ENCODE measurements at regions not wholly inside any gene's neighbourhood (a gene's known extent, or its start where the extent isn't known, plus 50 kb on each side); places are given as distances from the start of the nearest gene placed in this dataset.

DNA sequence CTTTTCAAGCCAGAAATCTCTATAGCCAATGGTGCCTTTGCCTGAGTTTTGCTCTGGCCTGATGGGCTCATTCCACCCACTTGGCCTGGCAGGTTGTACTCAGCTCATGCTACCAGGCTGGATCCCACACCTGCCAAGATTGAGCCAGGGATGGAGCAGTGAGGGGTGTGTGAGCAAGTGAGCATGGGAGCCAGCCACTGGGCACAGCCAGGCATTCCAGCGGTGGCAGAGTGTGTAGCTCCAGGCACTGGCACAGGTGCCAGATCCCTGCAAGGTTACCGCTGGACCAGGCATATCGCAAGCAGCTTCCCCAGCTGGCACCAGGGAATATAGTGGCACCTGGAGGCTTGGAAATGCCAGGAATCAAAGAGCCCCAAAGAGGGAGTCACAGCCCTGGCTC, 2395.6 kb upstream of the C9orf72 start:
- Histone ChIP-seq H3K4me2 (ENCODE audit: low read depth, low read length) (no peak overlapping the region), H3K36me3 (replicated peaks in 1 of 2; ENCODE audit: control insufficient read depth in 1 of 2, insufficient read depth in 2 of 2, low read length in 2 of 2) (no peaks in the 10 kb centered on the region), H3K79me2 (ENCODE audit: insufficient read depth, low read length) (no peaks in the 10 kb centered on the region), H3K27ac (ENCODE audit: extremely low read length, insufficient read depth, low read length) (no peak overlapping the region), H3K9me3 (ENCODE audit: low read length) (no peaks in the 10 kb centered on the region), H3K4me1 (ENCODE audit: insufficient read depth, low read length) (no peaks in the 10 kb centered on the region), H3K4me3 (replicated peaks in 1 of 3; ENCODE audit: insufficient read depth in 1 of 3, low read depth in 2 of 3, low read length in 3 of 3) (no peak overlapping the region), H4K20me1 (ENCODE audit: insufficient read depth, low read length) (no peaks in the 10 kb centered on the region), H3K9ac (ENCODE audit: insufficient read depth, low read depth, low read length) (no peak overlapping the region), H2AFZ (ENCODE audit: low read length) (no peak overlapping the region), H3K27me3 (ENCODE audit: control insufficient read depth in 1 of 2, insufficient read depth in 2 of 2, low read length in 2 of 2) (no peaks in the 10 kb centered on the region)
- intact Hi-C loops (cut with micrococcal nuclease; ENCODE audit: unreplicated experiment): no loop called here
- ChIA-PET CTCF (ENCODE audit: low intra/inter-chr PET ratio, low total read pairs) (no interaction called here), POLR2A (no interaction called here)
- FAIRE-seq: no peak
- in situ Hi-C loops (cut with HindIII; ENCODE audit: extremely low pct_ligation_motif_present, low pct_unique_long_range_greater_than_20kb): no loop called here
- WGBS (ENCODE audit: low lambda C conversion rate): no CpG with 5 or more reads among the region's 3 CpGs
- ATAC-seq: no peak
- DNase-seq (ENCODE audit: low spot score): no peak
- BruUV-seq (replicated peaks): no TSS peak
- TF ChIP-seq, protein P1, sequence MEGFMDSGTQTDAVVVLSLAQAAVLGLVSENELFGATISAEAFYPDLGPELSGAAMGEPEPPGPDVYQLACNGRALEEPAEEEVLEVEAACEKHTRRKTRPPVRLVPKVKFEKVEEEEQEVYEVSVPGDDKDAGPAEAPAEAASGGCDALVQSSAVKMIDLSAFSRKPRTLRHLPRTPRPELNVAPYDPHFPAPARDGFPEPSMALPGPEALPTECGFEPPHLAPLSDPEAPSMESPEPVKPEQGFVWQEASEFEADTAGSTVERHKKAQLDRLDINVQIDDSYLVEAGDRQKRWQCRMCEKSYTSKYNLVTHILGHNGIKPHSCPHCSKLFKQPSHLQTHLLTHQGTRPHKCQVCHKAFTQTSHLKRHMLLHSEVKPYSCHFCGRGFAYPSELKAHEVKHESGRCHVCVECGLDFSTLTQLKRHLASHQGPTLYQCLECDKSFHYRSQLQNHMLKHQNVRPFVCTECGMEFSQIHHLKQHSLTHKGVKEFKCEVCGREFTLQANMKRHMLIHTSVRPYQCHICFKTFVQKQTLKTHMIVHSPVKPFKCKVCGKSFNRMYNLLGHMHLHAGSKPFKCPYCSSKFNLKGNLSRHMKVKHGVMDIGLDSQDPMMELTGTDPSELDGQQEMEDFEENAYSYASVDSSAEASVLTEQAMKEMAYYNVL (CRISPR knock-in tag; IDR thresholded peaks at IDR 0.05; ENCODE audit: borderline replicate concordance): no peak
- TF ChIP-seq ADNP (CRISPR knock-in tag; IDR thresholded peaks at IDR 0.05) (no peak), KDM3A (CRISPR knock-in tag; IDR thresholded peaks at IDR 0.05; ENCODE audit: low read depth) (no peak), ZNF136 (CRISPR knock-in tag; IDR thresholded peaks at IDR 0.05; ENCODE audit: low read depth) (no peak), NAIF1 (CRISPR knock-in tag; IDR thresholded peaks at IDR 0.05; ENCODE audit: borderline replicate concordance) (no peak), RARA (CRISPR knock-in tag; IDR thresholded peaks at IDR 0.05) (no peak), ZFP36L2 (CRISPR knock-in tag; IDR thresholded peaks at IDR 0.05) (no peak), JUN (CRISPR knock-in tag; IDR thresholded peaks at IDR 0.05) (no peak), TBX3 (IDR thresholded peaks at IDR 0.05; ENCODE audit: borderline replicate concordance) (no peak), MTF1 (CRISPR knock-in tag; IDR thresholded peaks at IDR 0.05) (no peak), ZNF546 (CRISPR knock-in tag; conservative IDR thresholded peaks at IDR 0.05) (no peak), IKZF4 (CRISPR knock-in tag; IDR thresholded peaks at IDR 0.05; ENCODE audit: borderline replicate concordance, low read depth, not compliant biosample characterization) (no peak)
- TF ChIP-seq, protein P2, sequence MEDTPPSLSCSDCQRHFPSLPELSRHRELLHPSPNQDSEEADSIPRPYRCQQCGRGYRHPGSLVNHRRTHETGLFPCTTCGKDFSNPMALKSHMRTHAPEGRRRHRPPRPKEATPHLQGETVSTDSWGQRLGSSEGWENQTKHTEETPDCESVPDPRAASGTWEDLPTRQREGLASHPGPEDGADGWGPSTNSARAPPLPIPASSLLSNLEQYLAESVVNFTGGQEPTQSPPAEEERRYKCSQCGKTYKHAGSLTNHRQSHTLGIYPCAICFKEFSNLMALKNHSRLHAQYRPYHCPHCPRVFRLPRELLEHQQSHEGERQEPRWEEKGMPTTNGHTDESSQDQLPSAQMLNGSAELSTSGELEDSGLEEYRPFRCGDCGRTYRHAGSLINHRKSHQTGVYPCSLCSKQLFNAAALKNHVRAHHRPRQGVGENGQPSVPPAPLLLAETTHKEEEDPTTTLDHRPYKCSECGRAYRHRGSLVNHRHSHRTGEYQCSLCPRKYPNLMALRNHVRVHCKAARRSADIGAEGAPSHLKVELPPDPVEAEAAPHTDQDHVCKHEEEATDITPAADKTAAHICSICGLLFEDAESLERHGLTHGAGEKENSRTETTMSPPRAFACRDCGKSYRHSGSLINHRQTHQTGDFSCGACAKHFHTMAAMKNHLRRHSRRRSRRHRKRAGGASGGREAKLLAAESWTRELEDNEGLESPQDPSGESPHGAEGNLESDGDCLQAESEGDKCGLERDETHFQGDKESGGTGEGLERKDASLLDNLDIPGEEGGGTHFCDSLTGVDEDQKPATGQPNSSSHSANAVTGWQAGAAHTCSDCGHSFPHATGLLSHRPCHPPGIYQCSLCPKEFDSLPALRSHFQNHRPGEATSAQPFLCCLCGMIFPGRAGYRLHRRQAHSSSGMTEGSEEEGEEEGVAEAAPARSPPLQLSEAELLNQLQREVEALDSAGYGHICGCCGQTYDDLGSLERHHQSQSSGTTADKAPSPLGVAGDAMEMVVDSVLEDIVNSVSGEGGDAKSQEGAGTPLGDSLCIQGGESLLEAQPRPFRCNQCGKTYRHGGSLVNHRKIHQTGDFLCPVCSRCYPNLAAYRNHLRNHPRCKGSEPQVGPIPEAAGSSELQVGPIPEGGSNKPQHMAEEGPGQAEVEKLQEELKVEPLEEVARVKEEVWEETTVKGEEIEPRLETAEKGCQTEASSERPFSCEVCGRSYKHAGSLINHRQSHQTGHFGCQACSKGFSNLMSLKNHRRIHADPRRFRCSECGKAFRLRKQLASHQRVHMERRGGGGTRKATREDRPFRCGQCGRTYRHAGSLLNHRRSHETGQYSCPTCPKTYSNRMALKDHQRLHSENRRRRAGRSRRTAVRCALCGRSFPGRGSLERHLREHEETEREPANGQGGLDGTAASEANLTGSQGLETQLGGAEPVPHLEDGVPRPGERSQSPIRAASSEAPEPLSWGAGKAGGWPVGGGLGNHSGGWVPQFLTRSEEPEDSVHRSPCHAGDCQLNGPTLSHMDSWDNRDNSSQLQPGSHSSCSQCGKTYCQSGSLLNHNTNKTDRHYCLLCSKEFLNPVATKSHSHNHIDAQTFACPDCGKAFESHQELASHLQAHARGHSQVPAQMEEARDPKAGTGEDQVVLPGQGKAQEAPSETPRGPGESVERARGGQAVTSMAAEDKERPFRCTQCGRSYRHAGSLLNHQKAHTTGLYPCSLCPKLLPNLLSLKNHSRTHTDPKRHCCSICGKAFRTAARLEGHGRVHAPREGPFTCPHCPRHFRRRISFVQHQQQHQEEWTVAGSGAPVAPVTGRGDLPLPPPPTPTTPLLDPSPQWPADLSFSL (CRISPR knock-in tag; IDR thresholded peaks at IDR 0.05): no peak
- TF ChIP-seq, protein P3, sequence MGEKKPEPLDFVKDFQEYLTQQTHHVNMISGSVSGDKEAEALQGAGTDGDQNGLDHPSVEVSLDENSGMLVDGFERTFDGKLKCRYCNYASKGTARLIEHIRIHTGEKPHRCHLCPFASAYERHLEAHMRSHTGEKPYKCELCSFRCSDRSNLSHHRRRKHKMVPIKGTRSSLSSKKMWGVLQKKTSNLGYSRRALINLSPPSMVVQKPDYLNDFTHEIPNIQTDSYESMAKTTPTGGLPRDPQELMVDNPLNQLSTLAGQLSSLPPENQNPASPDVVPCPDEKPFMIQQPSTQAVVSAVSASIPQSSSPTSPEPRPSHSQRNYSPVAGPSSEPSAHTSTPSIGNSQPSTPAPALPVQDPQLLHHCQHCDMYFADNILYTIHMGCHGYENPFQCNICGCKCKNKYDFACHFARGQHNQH (CRISPR knock-in tag; IDR thresholded peaks at IDR 0.05): no peak
- TF ChIP-seq, protein P4, sequence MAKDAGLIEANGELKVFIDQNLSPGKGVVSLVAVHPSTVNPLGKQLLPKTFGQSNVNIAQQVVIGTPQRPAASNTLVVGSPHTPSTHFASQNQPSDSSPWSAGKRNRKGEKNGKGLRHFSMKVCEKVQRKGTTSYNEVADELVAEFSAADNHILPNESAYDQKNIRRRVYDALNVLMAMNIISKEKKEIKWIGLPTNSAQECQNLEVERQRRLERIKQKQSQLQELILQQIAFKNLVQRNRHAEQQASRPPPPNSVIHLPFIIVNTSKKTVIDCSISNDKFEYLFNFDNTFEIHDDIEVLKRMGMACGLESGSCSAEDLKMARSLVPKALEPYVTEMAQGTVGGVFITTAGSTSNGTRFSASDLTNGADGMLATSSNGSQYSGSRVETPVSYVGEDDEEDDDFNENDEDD (CRISPR knock-in tag; IDR thresholded peaks at IDR 0.05; ENCODE audit: borderline replicate concordance): no peak
